Neural cell (in vitro differentiated cells): ENCODE measurements at regions not wholly inside any gene's neighbourhood (a gene's known extent, or its start where the extent isn't known, plus 50 kb on each side); places are given as distances from the start of the nearest gene placed in this dataset.

Experiments
- CTCF ChIP-seq: fragments of 450-650 bp; IDR thresholded peaks from 2 replicates; pipeline ENCODE4 v1.5.1; 2014; ENCODE audit warnings: antibody characterized with exemption, mild to moderate bottlenecking, moderate library complexity; ENCODE audit not compliant: poor library complexity, severe bottlenecking
- EP300 ChIP-seq: fragments of 450-650 bp; conservative IDR thresholded peaks from 2 replicates; pipeline ENCODE4 v1.6.1; 2014; ENCODE audit warnings: antibody characterized with exemption, mild to moderate bottlenecking, moderate library complexity; ENCODE audit not compliant: poor library complexity, severe bottlenecking
- EZH2 ChIP-seq: fragments of 200-600, 300-800 bp; shearing (Covaris generic), sonication (generic); IDR thresholded peaks from 2 replicates; pipeline ENCODE4 v1.6.1; 2014; ENCODE audit warnings: antibody characterized with exemption, low read length, borderline replicate concordance, mild to moderate bottlenecking; ENCODE audit not compliant: insufficient read depth, poor library complexity, severe bottlenecking
- POLR2AphosphoS5 ChIP-seq: IDR thresholded peaks from 2 replicates; pipeline ENCODE4 v1.6.1; 2012
- RAD21 ChIP-seq: fragments of 450-650 bp; conservative IDR thresholded peaks from 2 replicates; pipeline ENCODE4 v1.6.1; 2014; ENCODE audit warnings: antibody characterized with exemption, mild to moderate bottlenecking, moderate library complexity
- REST ChIP-seq: IDR thresholded peaks from 2 replicates; pipeline ENCODE4 v1.6.1; 2012; ENCODE audit warnings: borderline replicate concordance
- TAF1 ChIP-seq: IDR thresholded peaks from 2 replicates; pipeline ENCODE4 v1.6.1; 2012; ENCODE audit warnings: low read depth

- TF ChIP-seq CTCF (no peak), RAD21 (no peak), EP300 (peak; percentile 51), REST (no peak), POLR2AphosphoS5 (peak; percentile 49), TAF1 (no peak), EZH2 (no peak)
Observed at GRCh38 chr4:34417160-34417559, 1827.2 kb downstream of the ARAP2 start.
